Skeletal muscle satellite cell (primary cell): ENCODE measurements at regions not wholly inside any gene's neighbourhood (a gene's known extent, or its start where the extent isn't known, plus 50 kb on each side); places are given as distances from the start of the nearest gene placed in this dataset.

Source experiments
- H3K27me3 ChIP-seq: 2 replicates; pipeline ENCODE4 v1.7.0; 2013; ENCODE audit warnings: low read length; ENCODE audit not compliant: control insufficient read depth, insufficient read depth
- H3K36me3 ChIP-seq: 2 replicates; pipeline ENCODE4 v1.7.0; 2013; ENCODE audit warnings: mild to moderate bottlenecking, control low read depth, low read length; ENCODE audit not compliant: insufficient read depth
- H3K4me1 ChIP-seq: 2 replicates; pipeline ENCODE4 v1.7.0; 2013; ENCODE audit warnings: low read length; ENCODE audit not compliant: control insufficient read depth, insufficient read depth
- H3K4me2 ChIP-seq: 2 replicates; pipeline ENCODE4 v1.7.0; 2013; ENCODE audit warnings: mild to moderate bottlenecking, low read length
- H3K4me3 ChIP-seq: 2 replicates; pipeline ENCODE4 v1.7.0; 2013; ENCODE audit warnings: low read length
- H3K9ac ChIP-seq: 2 replicates; pipeline ENCODE4 v1.7.0; 2013; ENCODE audit warnings: mild to moderate bottlenecking, low read depth, low read length, moderate library complexity
- H3K9me3 ChIP-seq: replicated peaks from 2 replicates; pipeline ENCODE4 v1.7.0; 2013; ENCODE audit warnings: mild to moderate bottlenecking, control low read depth, low read length

GRCh38 chr12:107558816-107559382 is 126.7 kb upstream of the PWP1 start:
- no peaks in the 10 kb centered on the region for H3K4me1 ChIP-seq
- H3K4me3 ChIP-seq, result no peak overlapping the region
- H3K9me3 ChIP-seq, result no peaks in the 10 kb centered on the region
- H3K27me3 ChIP-seq, result peaks cover 2% of the 10 kb centered on the region
- no peak overlapping the region for H3K4me2 ChIP-seq
- no peaks in the 10 kb centered on the region for H3K36me3 ChIP-seq
- no peak overlapping the region for H3K9ac ChIP-seq

- no peak overlapping the region for H3K9ac ChIP-seq
- H3K4me1 ChIP-seq, result no peaks in the 10 kb centered on the region
- H3K9me3 ChIP-seq, result no peaks in the 10 kb centered on the region
- no peaks in the 10 kb centered on the region for H3K36me3 ChIP-seq
- H3K27me3 ChIP-seq, result no peaks in the 10 kb centered on the region
- no peak overlapping the region for H3K4me2 ChIP-seq
- no peak overlapping the region for H3K4me3 ChIP-seq
Observed at GRCh38 chr12:107560165-107560898, 125.3 kb upstream of the PWP1 start.

- Histone ChIP-seq H3K36me3 (no peaks in the 10 kb centered on the region), H3K4me3 (no peak overlapping the region), H3K4me2 (no peak overlapping the region), H3K4me1 (no peaks in the 10 kb centered on the region), H3K27me3 (no peaks in the 10 kb centered on the region), H3K9ac (no peak overlapping the region), H3K9me3 (no peaks in the 10 kb centered on the region)
Observed at GRCh38 chr12:107560899-107561285, 124.7 kb upstream of the PWP1 start.

DNA sequence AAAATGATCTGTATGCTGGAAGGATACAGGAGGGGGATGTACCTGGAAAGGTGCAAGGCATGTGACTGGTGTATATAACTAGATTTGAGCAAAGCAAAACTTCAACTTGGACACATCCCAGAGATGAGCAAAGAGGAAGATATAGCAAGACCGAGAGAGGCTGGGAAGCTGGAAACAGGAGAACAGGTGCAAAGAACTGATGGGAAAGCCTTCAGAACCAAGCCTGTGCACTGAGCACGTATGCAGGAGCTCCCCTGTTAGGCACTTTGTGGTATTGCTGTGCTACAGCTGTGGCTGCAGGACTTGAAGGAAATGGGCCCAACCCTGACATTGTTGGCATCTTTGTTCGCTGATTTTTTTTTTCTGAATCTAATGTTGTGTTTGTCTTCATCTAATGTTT is 120.7 kb upstream of the PWP1 start:
- H3K4me1 ChIP-seq, result peaks cover 2% of the 10 kb centered on the region
- H3K4me3 ChIP-seq, result no peak overlapping the region
- no peaks in the 10 kb centered on the region for H3K9me3 ChIP-seq
- no peaks in the 10 kb centered on the region for H3K36me3 ChIP-seq
- H3K4me2 ChIP-seq, result no peak overlapping the region
- no peaks in the 10 kb centered on the region for H3K27me3 ChIP-seq
- H3K9ac ChIP-seq, result no peak overlapping the region

DNA sequence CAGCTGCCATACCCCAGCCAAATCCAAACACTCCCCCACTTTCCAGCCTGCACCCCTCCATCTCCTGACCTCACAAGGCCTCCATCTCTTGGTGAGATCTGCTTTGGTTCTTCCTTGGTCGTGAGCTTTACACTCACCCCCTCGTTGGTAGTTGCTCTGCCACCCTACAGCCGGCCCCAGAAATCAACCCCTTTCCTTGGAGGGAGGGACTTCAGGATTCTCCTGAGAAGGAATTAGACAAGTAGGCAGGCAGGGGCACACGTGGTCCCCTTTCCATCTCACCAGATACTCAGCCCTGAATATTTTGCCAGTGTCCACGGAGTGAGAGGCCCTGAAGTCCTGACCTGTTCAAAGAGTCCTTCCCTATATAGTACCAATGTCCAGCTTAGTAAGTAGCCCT is 120.0 kb upstream of the PWP1 start:
- H3K36me3 ChIP-seq, result no peaks in the 10 kb centered on the region
- no peak overlapping the region for H3K9ac ChIP-seq
- no peaks in the 10 kb centered on the region for H3K9me3 ChIP-seq
- H3K4me3 ChIP-seq, result no peak overlapping the region
- peaks cover 2% of the 10 kb centered on the region for H3K4me1 ChIP-seq
- no peaks in the 10 kb centered on the region for H3K27me3 ChIP-seq
- no peak overlapping the region for H3K4me2 ChIP-seq

GRCh38 chr12:107567876-107568619 is 117.6 kb upstream of the PWP1 start:
- no peak overlapping the region for H3K9ac ChIP-seq
- peaks cover 2% of the 10 kb centered on the region for H3K4me1 ChIP-seq
- H3K27me3 ChIP-seq, result peaks cover 4% of the 10 kb centered on the region
- no peak overlapping the region for H3K4me2 ChIP-seq
- no peaks in the 10 kb centered on the region for H3K9me3 ChIP-seq
- no peak overlapping the region for H3K4me3 ChIP-seq
- H3K36me3 ChIP-seq, result no peaks in the 10 kb centered on the region

DNA sequence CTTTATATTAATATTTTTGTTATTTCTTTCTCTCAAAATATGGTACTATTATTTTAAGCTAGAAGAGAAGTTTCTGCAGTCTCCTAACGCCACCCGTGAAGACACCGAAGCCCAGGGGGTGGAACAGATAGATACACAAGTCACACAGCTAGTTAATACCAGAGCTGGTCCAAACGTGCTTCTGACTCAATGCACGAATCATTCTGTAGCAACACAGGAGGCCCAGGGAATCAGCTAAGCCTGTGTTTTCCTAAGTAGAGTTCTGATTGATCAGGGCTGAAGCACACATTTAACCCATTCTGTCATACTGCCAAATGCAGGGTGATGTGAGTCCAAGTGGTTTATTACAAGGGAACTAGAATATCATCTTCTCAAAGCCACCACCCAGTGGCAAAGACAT is 116.9 kb upstream of the PWP1 start:
- no peak overlapping the region for H3K4me3 ChIP-seq
- no peak overlapping the region for H3K9ac ChIP-seq
- peaks cover 2% of the 10 kb centered on the region for H3K4me1 ChIP-seq
- no peaks in the 10 kb centered on the region for H3K36me3 ChIP-seq
- no peaks in the 10 kb centered on the region for H3K9me3 ChIP-seq
- H3K27me3 ChIP-seq, result peaks cover 4% of the 10 kb centered on the region
- no peak overlapping the region for H3K4me2 ChIP-seq

- peaks cover 4% of the 10 kb centered on the region for H3K27me3 ChIP-seq
- no peak overlapping the region for H3K9ac ChIP-seq
Observed at GRCh38 chr12:107570721-107571120, 114.9 kb upstream of the PWP1 start.

GRCh38 chr12:107571492-107571891 is 114.1 kb upstream of the PWP1 start:
- Histone ChIP-seq H3K9ac (no peak overlapping the region), H3K4me2 (no peak overlapping the region), H3K36me3 (no peaks in the 10 kb centered on the region), H3K27me3 (peaks cover 4% of the 10 kb centered on the region), H3K9me3 (no peaks in the 10 kb centered on the region), H3K4me3 (no peak overlapping the region), H3K4me1 (peaks cover 2% of the 10 kb centered on the region)

More at GRCh38 chr12:107570721-107571120, 114.9 kb upstream of the PWP1 start:
- Histone ChIP-seq H3K4me3 (no peak overlapping the region), H3K4me2 (no peak overlapping the region), H3K9me3 (no peaks in the 10 kb centered on the region), H3K36me3 (no peaks in the 10 kb centered on the region), H3K4me1 (peaks cover 2% of the 10 kb centered on the region)

DNA sequence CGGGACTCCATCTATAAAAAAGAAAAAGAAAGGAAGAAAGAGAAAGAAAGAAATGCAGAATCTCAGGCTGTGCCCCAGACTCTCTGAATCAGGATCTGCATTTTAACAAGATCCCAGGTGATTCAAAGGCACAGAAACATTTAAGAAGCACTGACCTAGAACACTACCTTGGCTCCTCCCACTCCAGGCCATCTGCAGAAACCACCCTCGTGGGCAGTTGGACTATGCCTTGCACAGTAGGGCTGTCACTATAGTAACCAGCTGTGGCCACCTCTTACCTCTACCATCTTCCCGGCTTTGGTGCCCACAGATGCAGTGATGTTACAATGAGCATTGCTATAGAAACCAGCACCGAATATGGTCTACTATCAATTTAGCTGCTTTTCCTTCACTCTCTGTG is 110.9 kb upstream of the PWP1 start:
- Histone ChIP-seq H3K4me2 (no peak overlapping the region), H3K27me3 (peaks cover 8% of the 10 kb centered on the region), H3K9ac (no peak overlapping the region), H3K9me3 (no peaks in the 10 kb centered on the region), H3K36me3 (no peaks in the 10 kb centered on the region), H3K4me1 (no peaks in the 10 kb centered on the region), H3K4me3 (no peak overlapping the region)

GRCh38 chr12:107580750-107581618 is 104.6 kb upstream of the PWP1 start:
- Histone ChIP-seq H3K36me3 (no peaks in the 10 kb centered on the region), H3K4me3 (no peak overlapping the region), H3K27me3 (peaks cover 34% of the 10 kb centered on the region), H3K9me3 (no peaks in the 10 kb centered on the region), H3K4me1 (no peaks in the 10 kb centered on the region), H3K9ac (no peak overlapping the region), H3K4me2 (peak overlapping the region; percentile 38)
